IgD-negative memory B cell (primary cell): ENCODE measurements at regions not wholly inside any gene's neighbourhood (a gene's known extent, or its start where the extent isn't known, plus 50 kb on each side); places are given as distances from the start of the nearest gene placed in this dataset.
"Not testable (repeated sequence)": the region's sequence is repeated elsewhere in the genome, so short reads cannot be mapped to it uniquely, and the experiment has no call there.

Experiments used
- H3K27ac Mint-ChIP-seq, 3 donors: one replicate each; pipeline ENCODE4 v1.8.0; 2020 to 2022; ENCODE audit warnings: mild to moderate bottlenecking in 3 of 3, mixed read lengths in 3 of 3, moderate library complexity in 1 of 3
- H3K27me3 Mint-ChIP-seq: one replicate; pipeline ENCODE4 v1.8.0; 2021; ENCODE audit warnings: mixed read lengths
- H3K36me3 Mint-ChIP-seq: one replicate; pipeline ENCODE4 v1.8.0; 2020; ENCODE audit warnings: mild to moderate bottlenecking, mixed read lengths
- H3K4me1 Mint-ChIP-seq, 3 donors: one replicate each; pipeline ENCODE4 v1.8.0; 2020 to 2022; ENCODE audit warnings: mixed read lengths in 3 of 3, mild to moderate bottlenecking in 1 of 3
- H3K4me3 Mint-ChIP-seq, 4 donors: one replicate each; pipeline ENCODE4 v1.8.0; 2020 to 2022; ENCODE audit warnings: mild to moderate bottlenecking in 4 of 4, mixed read lengths in 4 of 4, moderate library complexity in 3 of 4
- H3K9me3 Mint-ChIP-seq, 3 donors: one replicate each; pipeline ENCODE4 v1.8.0; 2020 to 2021; ENCODE audit warnings: mixed read lengths in 3 of 3, mild to moderate bottlenecking in 1 of 3

GRCh38 chr3:170700054-170700404 lies 114.2 kb upstream of the SLC7A14 start:
- Mint-ChIP-seq H3K4me1 (peaks cover 0 to under 1% (median 0%) of the 10 kb centered on the region in 3 donors), H3K4me3 (no peak overlapping the region), H3K9me3 (peaks cover 0 to 3% (median 0%) of the 10 kb centered on the region in 3 donors), H3K36me3 (peaks cover 2% of the 10 kb centered on the region), H3K27me3 (peaks cover 3% of the 10 kb centered on the region), H3K27ac (no peak overlapping the region)

DNA sequence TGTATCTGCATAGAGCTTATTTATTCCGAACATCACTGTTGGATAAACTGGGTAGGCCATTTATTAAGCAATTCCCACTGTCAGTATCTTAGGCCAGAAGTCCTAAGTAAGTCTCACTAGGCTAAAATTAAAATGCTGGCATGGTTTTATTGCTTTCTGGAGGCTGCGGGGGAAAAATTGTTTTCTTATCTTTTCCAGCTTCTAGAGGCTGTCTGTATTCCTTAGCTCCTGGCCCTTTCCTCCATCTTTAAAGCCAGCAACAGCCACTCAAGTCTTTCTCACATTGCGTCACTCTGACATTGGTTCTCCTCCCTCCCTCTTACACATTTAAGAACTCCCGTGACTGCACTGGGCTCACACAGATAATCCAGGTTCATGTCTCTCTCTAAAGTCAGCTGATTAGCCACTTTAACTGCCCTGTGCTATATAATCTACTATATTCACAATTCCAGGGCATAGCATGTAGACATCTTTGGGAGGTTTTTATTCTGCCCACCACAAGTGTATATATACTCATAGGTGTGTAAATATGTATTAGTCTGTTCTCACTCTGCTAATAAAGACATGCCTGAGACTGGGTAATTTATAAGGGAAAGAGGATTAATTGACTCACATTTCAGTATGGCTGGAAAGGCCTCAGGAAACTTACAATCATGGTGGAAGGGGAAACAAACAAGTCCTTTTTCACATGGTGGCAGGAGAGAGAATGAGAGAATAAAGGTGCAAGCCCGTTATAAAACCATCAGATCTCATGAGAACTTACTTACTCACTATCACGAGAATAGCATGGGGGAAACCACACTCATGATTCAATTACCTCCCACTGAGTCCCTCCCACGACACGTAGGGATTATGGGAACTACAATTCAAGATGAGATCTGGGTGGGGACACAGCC lies 113.5 kb upstream of the SLC7A14 start:
- Mint-ChIP-seq H3K27me3 (peaks cover 3% of the 10 kb centered on the region), H3K9me3 (peaks cover 0 to 3% (median 0%) of the 10 kb centered on the region in 3 donors), H3K4me1 (no peaks in the 10 kb centered on the region), H3K4me3 (no peak overlapping the region), H3K27ac (no peak overlapping the region), H3K36me3 (peaks cover 2% of the 10 kb centered on the region)

DNA sequence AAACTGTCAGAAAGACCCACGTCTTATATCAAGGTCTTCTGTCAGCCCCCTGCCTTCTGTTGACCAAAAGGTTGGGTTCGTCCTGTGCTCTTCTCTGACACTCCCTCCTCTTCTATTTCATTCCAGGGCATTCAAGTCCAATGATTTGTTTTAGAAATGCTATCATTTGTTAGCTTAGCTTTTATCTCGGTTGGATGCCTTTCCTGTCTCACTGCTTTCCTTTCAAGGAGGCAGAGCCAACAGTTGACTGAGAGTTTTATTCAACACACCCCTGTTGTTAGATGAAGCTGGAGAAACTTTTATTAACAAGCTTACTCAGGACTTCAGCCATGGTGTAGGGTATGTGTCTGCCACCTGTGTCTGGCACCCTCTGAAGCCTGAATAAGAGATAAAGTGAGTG lies 112.0 kb upstream of the SLC7A14 start:
- Mint-ChIP-seq H3K9me3 (no peaks in the 10 kb centered on the region), H3K4me3 (no peak overlapping the region), H3K27ac (no peak overlapping the region), H3K36me3 (peaks cover 2% of the 10 kb centered on the region), H3K27me3 (peaks cover 3% of the 10 kb centered on the region), H3K4me1 (no peaks in the 10 kb centered on the region)

DNA sequence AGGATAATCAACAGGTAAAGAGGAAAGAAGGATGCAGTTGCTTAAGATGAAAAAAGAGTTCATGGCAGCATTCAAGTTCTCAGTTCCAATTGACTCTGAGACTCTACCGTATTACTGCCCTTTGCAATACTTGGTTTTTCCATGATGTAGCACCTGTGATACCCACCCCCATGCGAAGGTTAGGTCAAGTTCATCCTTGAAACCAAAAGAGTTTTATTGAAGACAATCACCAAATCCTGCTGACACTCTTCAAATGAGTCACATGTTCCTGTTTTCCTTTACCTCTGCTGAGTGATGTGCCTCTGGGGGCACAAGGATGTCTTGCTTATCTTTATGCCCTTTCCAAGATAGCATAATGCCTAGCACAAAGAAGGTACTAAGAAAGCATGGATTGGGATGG lies 111.3 kb upstream of the SLC7A14 start:
- Mint-ChIP-seq H3K36me3 (peaks cover 2% of the 10 kb centered on the region), H3K4me3 (no peak overlapping the region), H3K27me3 (peaks cover 3% of the 10 kb centered on the region), H3K27ac (no peak overlapping the region), H3K9me3 (no peaks in the 10 kb centered on the region), H3K4me1 (no peaks in the 10 kb centered on the region)

DNA sequence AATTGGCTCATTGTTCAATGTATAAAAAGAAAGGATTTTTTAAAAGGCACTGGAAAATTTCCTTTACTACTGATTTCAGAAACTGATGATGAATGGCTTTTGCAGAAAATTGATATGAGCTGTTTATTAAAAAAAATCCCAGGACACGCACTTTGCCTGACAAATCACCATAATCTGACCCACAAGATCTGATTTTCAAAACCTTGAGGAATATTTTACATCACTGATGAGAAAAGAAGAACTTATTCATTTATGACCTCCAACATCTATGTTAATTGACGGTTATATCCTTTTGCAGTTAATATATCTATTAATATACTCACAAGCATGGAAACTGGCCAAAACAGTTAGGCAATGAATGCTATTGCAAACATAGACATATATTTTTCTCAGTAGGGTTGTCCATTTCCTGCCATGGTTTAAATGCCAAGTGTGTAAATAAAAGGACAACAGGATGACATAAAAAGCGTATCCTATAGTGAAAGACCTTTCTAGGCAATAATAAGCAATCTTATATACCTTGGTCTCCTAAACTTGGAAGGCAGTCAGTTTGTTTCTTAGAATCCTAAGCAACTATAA lies 109.7 kb upstream of the SLC7A14 start:
- no peaks in the 10 kb centered on the region for H3K9me3 Mint-ChIP-seq

DNA sequence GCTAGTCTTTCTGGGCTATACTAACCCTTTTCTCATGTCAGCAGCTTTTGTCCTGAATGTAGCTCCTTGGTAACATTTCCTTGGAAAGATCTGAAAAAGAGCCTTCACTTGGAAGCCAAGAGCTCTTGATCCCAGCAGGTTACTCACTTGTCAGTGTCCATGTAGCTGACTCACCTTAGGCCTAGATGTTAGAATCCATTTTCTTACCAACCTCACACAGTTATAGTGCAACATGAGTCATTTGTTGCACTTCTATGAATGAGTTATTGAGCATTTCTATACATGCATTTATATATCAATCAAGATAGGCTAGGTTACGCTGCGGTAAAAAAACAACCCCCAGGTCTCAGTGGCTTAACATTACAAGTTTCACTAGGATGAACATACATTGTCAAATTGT lies 106.8 kb upstream of the SLC7A14 start:
- peak overlapping the region in 1 of 3 donors; percentile 58 for H3K27ac Mint-ChIP-seq
- H3K4me3 Mint-ChIP-seq, result no peak overlapping the region

More for the DNA sequence above, 109.7 kb upstream of the SLC7A14 start:
- no peaks in the 10 kb centered on the region for H3K4me1 Mint-ChIP-seq
- no peak overlapping the region for H3K27ac Mint-ChIP-seq
- peaks cover 2% of the 10 kb centered on the region for H3K36me3 Mint-ChIP-seq
- peaks cover 5% of the 10 kb centered on the region for H3K27me3 Mint-ChIP-seq
- no peak overlapping the region for H3K4me3 Mint-ChIP-seq

GRCh38 chr3:170690661-170690981 lies 104.7 kb upstream of the SLC7A14 start:
- Mint-ChIP-seq H3K27me3 (peaks cover 2% of the 10 kb centered on the region), H3K4me3 (no peak overlapping the region), H3K4me1 (no peaks in the 10 kb centered on the region), H3K9me3 (no peaks in the 10 kb centered on the region), H3K36me3 (no peaks in the 10 kb centered on the region), H3K27ac (no peak overlapping the region)

More for the DNA sequence above, 106.8 kb upstream of the SLC7A14 start:
- Mint-ChIP-seq H3K4me1 (no peaks in the 10 kb centered on the region), H3K27me3 (peaks cover 5% of the 10 kb centered on the region), H3K9me3 (no peaks in the 10 kb centered on the region), H3K36me3 (peaks cover 2% of the 10 kb centered on the region)

DNA sequence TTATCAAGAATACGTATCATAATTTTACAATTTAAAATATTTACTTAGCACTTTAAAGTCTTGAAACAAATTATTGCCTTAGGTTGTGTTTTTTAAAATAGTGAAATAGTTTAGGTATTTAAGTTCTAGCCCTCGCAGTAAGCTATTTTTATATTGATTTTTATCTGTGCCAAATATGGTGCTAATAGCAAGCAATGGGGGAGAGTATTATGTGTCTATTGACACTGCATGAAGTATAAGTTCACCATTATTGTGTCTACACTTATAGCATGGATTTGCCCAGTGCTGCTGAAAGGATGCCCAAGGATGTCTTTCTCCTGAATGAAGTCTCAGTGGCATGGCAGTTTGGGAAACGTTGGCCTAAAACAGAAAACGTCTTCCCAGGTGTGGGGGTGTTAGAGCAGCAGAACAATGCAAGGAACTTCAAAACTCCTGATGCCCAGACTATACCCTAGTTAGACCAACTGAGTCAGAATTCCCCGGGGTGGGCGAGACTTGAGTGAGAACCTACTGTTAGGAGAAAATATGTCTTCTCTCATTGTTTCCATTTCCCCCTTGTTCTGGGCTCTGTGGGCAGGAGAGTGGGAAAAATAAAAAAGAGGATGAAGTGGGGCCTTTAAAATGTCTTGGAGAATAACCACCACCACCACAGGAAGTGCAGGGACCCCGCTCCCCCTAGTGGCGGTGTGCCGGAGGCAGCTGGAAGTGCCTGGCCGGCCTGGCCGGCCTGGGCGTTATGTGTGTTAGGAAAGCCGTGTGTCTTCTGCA lies 104.2 kb upstream of the SLC7A14 start:
- no peak overlapping the region for H3K27ac Mint-ChIP-seq
- no peaks in the 10 kb centered on the region for H3K36me3 Mint-ChIP-seq
- H3K4me1 Mint-ChIP-seq, result no peaks in the 10 kb centered on the region
- no peak overlapping the region for H3K4me3 Mint-ChIP-seq
- H3K9me3 Mint-ChIP-seq, result no peaks in the 10 kb centered on the region
- peaks cover 2% of the 10 kb centered on the region for H3K27me3 Mint-ChIP-seq

GRCh38 chr3:170689296-170689829 lies 103.5 kb upstream of the SLC7A14 start:
- Mint-ChIP-seq H3K4me3 (no peak overlapping the region), H3K4me1 (no peaks in the 10 kb centered on the region), H3K27ac (no peak overlapping the region), H3K36me3 (no peaks in the 10 kb centered on the region), H3K9me3 (no peaks in the 10 kb centered on the region), H3K27me3 (peaks cover 2% of the 10 kb centered on the region)

GRCh38 chr3:170688222-170688621 lies 102.3 kb upstream of the SLC7A14 start:
- H3K27me3 Mint-ChIP-seq, H3K36me3 Mint-ChIP-seq, H3K4me3 Mint-ChIP-seq, H3K9me3 Mint-ChIP-seq, H3K27ac Mint-ChIP-seq, H3K4me1 Mint-ChIP-seq: not testable (repeated sequence)

DNA sequence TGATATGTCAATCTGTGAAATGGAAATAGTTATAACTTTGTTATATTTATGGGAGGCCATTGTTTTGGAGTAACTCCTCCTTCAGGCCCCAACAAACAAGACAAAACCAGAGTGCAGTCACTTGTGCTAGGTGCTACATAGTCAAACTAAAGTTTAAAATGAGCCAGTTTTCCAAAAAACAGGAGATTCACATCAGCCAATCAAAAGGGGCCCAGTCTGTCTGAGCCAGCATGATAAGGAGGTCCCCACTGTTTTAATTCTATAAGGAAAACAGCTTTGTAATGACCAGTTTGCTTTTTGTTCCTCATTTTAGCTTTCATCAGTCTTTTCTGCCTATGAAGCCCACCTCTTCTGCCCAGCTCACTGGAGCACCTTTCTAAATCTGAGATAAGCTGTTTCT lies 94.7 kb upstream of the SLC7A14 start:
- no peak overlapping the region for H3K27ac Mint-ChIP-seq

DNA sequence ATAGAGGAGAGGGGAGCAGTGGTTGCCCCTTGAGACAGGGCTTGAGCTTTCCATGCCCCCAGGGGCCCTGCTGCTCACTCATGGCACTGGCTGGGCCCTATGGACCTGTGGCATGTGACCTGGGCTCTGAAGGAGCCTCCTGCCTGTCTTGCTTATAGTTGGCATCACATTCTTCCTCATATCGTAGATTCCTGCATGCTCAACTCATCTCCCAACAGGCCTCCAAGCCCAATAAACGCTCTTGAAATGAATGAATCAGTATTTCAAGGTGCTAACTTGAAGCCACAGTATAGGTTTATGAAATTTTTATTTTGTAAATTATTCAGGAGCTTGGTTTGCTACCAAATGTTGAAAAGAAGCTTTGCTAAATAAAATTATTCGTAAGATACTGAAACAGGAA lies 93.3 kb upstream of the SLC7A14 start:
- Mint-ChIP-seq H3K4me3 (no peak overlapping the region), H3K27me3 (peaks cover 3% of the 10 kb centered on the region), H3K9me3 (no peaks in the 10 kb centered on the region), H3K36me3 (no peaks in the 10 kb centered on the region), H3K27ac (no peak overlapping the region), H3K4me1 (no peaks in the 10 kb centered on the region)

More for the DNA sequence above, 94.7 kb upstream of the SLC7A14 start:
- H3K27me3 Mint-ChIP-seq, result peaks cover 3% of the 10 kb centered on the region
- H3K9me3 Mint-ChIP-seq, result no peaks in the 10 kb centered on the region
- no peaks in the 10 kb centered on the region for H3K4me1 Mint-ChIP-seq
- no peak overlapping the region for H3K4me3 Mint-ChIP-seq
- H3K36me3 Mint-ChIP-seq, result no peaks in the 10 kb centered on the region

DNA sequence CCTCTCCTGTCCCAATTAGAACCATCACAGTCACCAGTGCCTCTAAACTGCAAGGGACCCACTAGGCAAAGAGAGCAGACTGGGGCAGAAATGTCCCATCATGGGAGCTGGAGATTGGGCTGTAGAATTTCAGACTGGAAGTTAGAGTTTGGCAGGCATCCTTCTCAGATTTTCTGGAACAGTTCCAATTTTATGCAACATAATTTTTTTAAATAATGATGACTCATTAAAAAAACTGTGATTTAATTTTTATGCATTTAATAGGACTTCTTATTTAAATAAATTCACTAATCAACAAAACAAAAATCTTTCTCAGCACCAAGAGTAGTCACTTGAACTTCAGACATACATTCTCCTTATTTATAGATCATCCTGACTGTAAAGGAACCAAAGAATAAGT lies 84.6 kb upstream of the SLC7A14 start:
- no peaks in the 10 kb centered on the region for H3K4me1 Mint-ChIP-seq
- no peak overlapping the region for H3K27ac Mint-ChIP-seq
- H3K36me3 Mint-ChIP-seq, result no peaks in the 10 kb centered on the region
- H3K9me3 Mint-ChIP-seq, result peaks cover 0 to 4% (median 4%) of the 10 kb centered on the region in 3 donors
- H3K27me3 Mint-ChIP-seq, result no peaks in the 10 kb centered on the region
- no peak overlapping the region for H3K4me3 Mint-ChIP-seq

DNA sequence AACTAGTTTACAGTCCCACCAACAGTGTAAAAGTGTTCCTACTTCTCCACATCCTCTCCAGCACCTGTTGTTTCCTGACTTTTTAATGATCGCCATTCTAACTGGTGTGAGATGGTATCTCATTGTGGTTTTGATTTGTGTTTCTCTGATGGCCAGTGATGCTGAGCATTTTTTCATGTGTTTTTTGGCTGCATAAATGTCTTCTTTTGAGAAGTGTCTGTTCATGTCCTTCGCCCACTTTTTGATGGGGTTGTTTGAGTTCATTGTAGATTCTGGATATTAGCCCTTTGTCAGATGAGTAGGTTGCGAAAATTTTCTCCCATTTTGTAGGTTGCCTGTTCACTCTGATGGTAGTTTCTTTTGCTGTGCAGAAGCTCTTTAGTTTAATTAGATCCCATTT lies 77.1 kb upstream of the SLC7A14 start:
- H3K4me1 Mint-ChIP-seq, H3K9me3 Mint-ChIP-seq, H3K36me3 Mint-ChIP-seq: not testable (repeated sequence)

GRCh38 chr3:170660139-170660538 lies 74.3 kb upstream of the SLC7A14 start:
- Mint-ChIP-seq H3K27me3 (peaks cover 6% of the 10 kb centered on the region), H3K9me3 (peaks cover 2 to 9% (median 7%) of the 10 kb centered on the region in 3 donors), H3K4me3 (no peak overlapping the region), H3K4me1 (no peaks in the 10 kb centered on the region), H3K36me3 (peaks cover 4% of the 10 kb centered on the region), H3K27ac (no peak overlapping the region)

More for the DNA sequence above, 77.1 kb upstream of the SLC7A14 start:
- not testable (repeated sequence) for H3K4me3 Mint-ChIP-seq, H3K27ac Mint-ChIP-seq, H3K27me3 Mint-ChIP-seq
